Fibroblast of skin of right quadriceps (primary cell): ENCODE measurements at regions not wholly inside any gene's neighbourhood (a gene's known extent, or its start where the extent isn't known, plus 50 kb on each side); places are given as distances from the start of the nearest gene placed in this dataset.
"Not testable (repeated sequence)": the region's sequence is repeated elsewhere in the genome, so short reads cannot be mapped to it uniquely, and the experiment has no call there.

Source experiments
- DNase-seq: peaks from one replicate; pipeline ENCODE4 v3.0.0-alpha.2; 2013

GRCh38 chr16:14002416-14002990 lies 68.6 kb upstream of the MRTFB start:
- DNase-seq = no peak

GRCh38 chr16:14003074-14003570 lies 68.0 kb upstream of the MRTFB start:
- DNase-seq = peak; percentile 72

- DNase-seq = no peak
Measured at GRCh38 chr16:14004031-14004728, 66.9 kb upstream of the MRTFB start.

GRCh38 chr16:14004729-14005315 lies 66.3 kb upstream of the MRTFB start:
- DNase-seq = no peak

GRCh38 chr16:14005335-14005734 lies 65.8 kb upstream of the MRTFB start:
- no peak for DNase-seq

GRCh38 chr16:14007450-14007849 lies 63.7 kb upstream of the MRTFB start:
- peak; percentile 96 for DNase-seq

GRCh38 chr16:14011001-14011400 lies 60.1 kb upstream of the MRTFB start:
- DNase-seq = no peak

GRCh38 chr16:14011846-14012245 lies 59.3 kb upstream of the MRTFB start:
- DNase-seq = no peak

- no peak for DNase-seq
Measured at GRCh38 chr16:14013145-14013570, 58.0 kb upstream of the MRTFB start.

- peak; percentile 93 for DNase-seq
Measured at GRCh38 chr16:14013571-14014283, 57.4 kb upstream of the MRTFB start.

GRCh38 chr16:14014284-14014625 lies 56.9 kb upstream of the MRTFB start:
- no peak for DNase-seq

GRCh38 chr16:14015033-14015432 lies 56.1 kb upstream of the MRTFB start:
- DNase-seq = no peak

- DNase-seq = no peak
Measured at GRCh38 chr16:14015461-14015860, 55.7 kb upstream of the MRTFB start.

- DNase-seq = peak; percentile 82
Measured at GRCh38 chr16:14015948-14016347, 55.2 kb upstream of the MRTFB start.

GRCh38 chr16:14016362-14016761 lies 54.8 kb upstream of the MRTFB start:
- DNase-seq = not testable (repeated sequence)

GRCh38 chr16:14017886-14018285 lies 53.2 kb upstream of the MRTFB start:
- DNase-seq = no peak

GRCh38 chr16:14018851-14019250 lies 52.3 kb upstream of the MRTFB start:
- DNase-seq = no peak

GRCh38 chr16:14020141-14020540 lies 51.0 kb upstream of the MRTFB start:
- no peak for DNase-seq
